ENCODE measurements at regions not wholly inside any gene's neighbourhood (a gene's known extent, or its start where the extent isn't known, plus 50 kb on each side); places are given as distances from the start of the nearest gene placed in this dataset.

- TF ChIP-seq ATF3 (IDR thresholded peaks at IDR 0.05) (no peak), POLR2A (IDR thresholded peaks at IDR 0.05; ENCODE audit: borderline replicate concordance, extremely low read depth, insufficient read depth, insufficient read length) (no peak), SRF (IDR thresholded peaks at IDR 0.05; ENCODE audit: low read depth) (no peak)
Observed at GRCh38 chr1:5245348-5245747, 590.9 kb downstream of the AJAP1 start (continued).

GRCh38 chr1:5244631-5245285 is 590.3 kb downstream of the AJAP1 start:
- BruUV-seq (replicated peaks), result no TSS peak
- Histone ChIP-seq H3K27ac (ENCODE audit: low read depth, low read length) (no peak overlapping the region), H3K79me2 (ENCODE audit: insufficient read depth, low read length) (no peaks in the 10 kb centered on the region), H3K4me3 (replicated peaks in 1 of 2; ENCODE audit: low read depth in 1 of 2, low read length in 2 of 2) (no peak overlapping the region), H3K9ac (ENCODE audit: low read length) (no peak overlapping the region), H3K27me3 (ENCODE audit: insufficient read depth, low read length) (no peaks in the 10 kb centered on the region), H3K36me3 (ENCODE audit: control insufficient read depth in 1 of 2, insufficient read depth in 2 of 2, low read length in 2 of 2) (no peaks in the 10 kb centered on the region), H4K20me1 (ENCODE audit: insufficient read depth) (no peaks in the 10 kb centered on the region), H3K4me1 (ENCODE audit: control insufficient read depth in 1 of 2, insufficient read depth in 2 of 2, low read length in 2 of 2) (no peaks in the 10 kb centered on the region), H3K9me2 (ENCODE audit: insufficient read depth) (no peaks in the 10 kb centered on the region), H3K4me2 (ENCODE audit: low read length) (no peak overlapping the region), H3K9me3 (ENCODE audit: control insufficient read depth in 1 of 2, insufficient read depth in 1 of 2, low read depth in 1 of 2, low read length in 2 of 2) (no peaks in the 10 kb centered on the region; a peak in 1 of 4 replicates), H2AFZ (ENCODE audit: low read depth, low read length, poor library complexity, severe bottlenecking) (no peak overlapping the region)
- intact Hi-C loops (cut with micrococcal nuclease), result no loop called here
- DNase-seq (ENCODE audit: low read depth, low spot score) (no peak), ATAC-seq (no peak)
- CTCF ChIA-PET, result no interaction called here
- POLR2A ChIA-PET, result no interaction called here
- no peak for TF ChIP-seq CEBPB (IDR thresholded peaks at IDR 0.05; ENCODE audit: low read depth)
- no peak for TF ChIP-seq ZFX (IDR thresholded peaks at IDR 0.05)
- TF ChIP-seq RAD21 (IDR thresholded peaks at IDR 0.05; ENCODE audit: low read depth), result no peak
- no peak for TF ChIP-seq MAX (IDR thresholded peaks at IDR 0.05)
- TF ChIP-seq ZBTB33 (IDR thresholded peaks at IDR 0.05; ENCODE audit: extremely low read depth, insufficient replicate concordance, low read length), result no peak
- no peak for TF ChIP-seq CBX3 (IDR thresholded peaks at IDR 0.05; ENCODE audit: low read depth)
- no peak for TF ChIP-seq CTCF (IDR thresholded peaks at IDR 0.05 in 2 of 3, conservative IDR thresholded peaks at IDR 0.05 in 1 of 3; ENCODE audit: borderline replicate concordance in 1 of 3, insufficient read depth in 1 of 3, low read depth in 2 of 3, low read length in 2 of 3)
- no peak for TF ChIP-seq POLR2AphosphoS5 (IDR thresholded peaks at IDR 0.05; ENCODE audit: low read depth, low read length)
- TF ChIP-seq POLR2A (IDR thresholded peaks at IDR 0.05; ENCODE audit: borderline replicate concordance, extremely low read depth, insufficient read depth, insufficient read length), result no peak
- TF ChIP-seq ZNF274 (IDR thresholded peaks at IDR 0.05; ENCODE audit: low read depth, low read length), result no peak
- TF ChIP-seq SP1 (IDR thresholded peaks at IDR 0.05; ENCODE audit: low read depth), result no peak
- TF ChIP-seq YY1 (IDR thresholded peaks at IDR 0.05; ENCODE audit: extremely low read depth, insufficient replicate concordance, low read depth, low read length), result no peak
- no peak for TF ChIP-seq ATF3 (IDR thresholded peaks at IDR 0.05)
- TF ChIP-seq EGR1 (IDR thresholded peaks at IDR 0.05; ENCODE audit: low read depth), result no peak
- RAD21 ChIA-PET (ENCODE audit: low non-redundant PET in 1 of 2, low total read pairs in 2 of 2, uncharacterized antibody in 2 of 2, unreplicated experiment in 2 of 2), result no interaction called here

Measured in HCT116 (cell line).